ENCODE measurements at regions not wholly inside any gene's neighbourhood (a gene's known extent, or its start where the extent isn't known, plus 50 kb on each side); places are given as distances from the start of the nearest gene placed in this dataset.
"Not testable (repeated sequence)": the region's sequence is repeated elsewhere in the genome, so short reads cannot be mapped to it uniquely, and the experiment has no call there.

GRCh38 chr1:214769666-214770065 lies 166.7 kb downstream of the CENPF start:
- not testable (repeated sequence) for DNase-seq (ENCODE audit: low spot score); H3K4me3 Mint-ChIP-seq; H3K4me1 Mint-ChIP-seq (ENCODE audit: low read depth in 2 of 2); H3K27ac Mint-ChIP-seq; H3K36me3 Mint-ChIP-seq; ATAC-seq; H3K27me3 Mint-ChIP-seq; H3K9me3 Mint-ChIP-seq

GRCh38 chr1:214777364-214777763 lies 174.4 kb downstream of the CENPF start:
- Mint-ChIP-seq H3K4me1 (ENCODE audit: low read depth in 2 of 2) (no peaks in the 10 kb centered on the region), H3K9me3 (peaks cover 3% of the 10 kb centered on the region), H3K36me3 (no peaks in the 10 kb centered on the region), H3K27ac (no peak overlapping the region), H3K4me3 (no peak overlapping the region), H3K27me3 (no peaks in the 10 kb centered on the region)
- ATAC-seq (no peak), DNase-seq (ENCODE audit: low spot score) (no peak)

- ATAC-seq = no peak
- no peaks in the 10 kb centered on the region for H3K36me3 Mint-ChIP-seq
- DNase-seq (ENCODE audit: low spot score) = no peak
- no peak overlapping the region for H3K27ac Mint-ChIP-seq
- H3K27me3 Mint-ChIP-seq = no peaks in the 10 kb centered on the region
- peaks cover 7% of the 10 kb centered on the region for H3K9me3 Mint-ChIP-seq
- no peak overlapping the region for H3K4me3 Mint-ChIP-seq
- H3K4me1 Mint-ChIP-seq (ENCODE audit: low read depth in 2 of 2) = no peaks in the 10 kb centered on the region
Measured at GRCh38 chr1:214791961-214792360, 189.0 kb downstream of the CENPF start.

DNA sequence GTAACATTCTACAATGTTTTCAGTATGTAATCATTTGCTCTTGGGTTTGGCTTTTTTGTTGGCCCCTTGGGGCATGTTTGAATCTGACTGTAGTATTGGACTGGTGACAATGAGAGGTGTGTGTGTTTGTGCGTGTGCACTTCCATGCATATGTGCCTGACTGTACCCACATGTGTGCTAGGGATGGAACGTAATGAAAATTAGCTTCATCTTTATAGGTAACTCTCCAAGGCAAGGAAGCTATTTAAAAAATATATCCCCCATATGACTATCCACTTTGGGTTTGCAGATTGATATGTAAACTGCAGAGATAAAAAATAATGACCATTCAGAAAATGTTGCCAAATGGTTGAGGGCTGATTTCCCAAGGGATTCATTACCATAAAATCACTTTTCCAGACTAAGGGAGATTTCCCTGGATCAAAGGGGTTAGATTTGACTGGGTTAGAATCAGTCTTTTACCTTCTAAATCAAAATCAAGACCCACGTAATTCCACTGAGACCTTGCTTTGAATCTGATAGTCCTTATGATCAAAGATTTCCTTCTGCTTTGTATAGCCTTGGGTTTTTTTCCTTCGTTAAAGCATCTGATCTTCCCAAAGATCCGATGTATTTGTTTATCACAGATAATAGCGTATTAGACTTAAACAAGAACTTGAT lies 189.7 kb downstream of the CENPF start:
- peaks cover 7% of the 10 kb centered on the region for H3K9me3 Mint-ChIP-seq
- no peaks in the 10 kb centered on the region for H3K36me3 Mint-ChIP-seq
- ATAC-seq (no peak), DNase-seq (ENCODE audit: low spot score) (no peak)
- H3K27me3 Mint-ChIP-seq = no peaks in the 10 kb centered on the region
- H3K4me1 Mint-ChIP-seq (ENCODE audit: low read depth in 2 of 2) = no peaks in the 10 kb centered on the region
- H3K27ac Mint-ChIP-seq = no peak overlapping the region
- H3K4me3 Mint-ChIP-seq = no peak overlapping the region

- no peaks in the 10 kb centered on the region for H3K27me3 Mint-ChIP-seq
Measured at GRCh38 chr1:214793708-214794107, 190.7 kb downstream of the CENPF start.

DNA sequence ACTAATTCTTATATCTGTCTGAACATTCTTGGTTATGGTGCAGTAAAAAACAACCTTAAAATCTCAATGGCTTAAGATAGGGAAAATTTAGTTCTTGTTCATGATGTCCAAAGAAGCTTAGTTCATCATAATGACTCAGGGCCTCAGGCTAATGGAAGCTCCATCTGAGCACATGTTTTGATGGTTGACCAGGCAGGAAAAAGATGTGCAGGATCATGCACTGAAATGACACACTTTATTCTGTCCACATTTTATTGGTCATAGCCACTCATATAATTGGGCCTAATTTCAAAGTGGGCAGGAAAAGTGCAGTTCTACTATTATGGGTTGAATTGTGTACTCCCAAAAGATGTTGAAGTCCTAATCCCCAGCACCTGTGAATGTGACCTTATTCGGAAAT lies 198.2 kb downstream of the CENPF start:
- Mint-ChIP-seq H3K4me1 (ENCODE audit: low read depth in 2 of 2) (no peaks in the 10 kb centered on the region), H3K36me3 (peaks cover 6% of the 10 kb centered on the region), H3K27me3 (no peaks in the 10 kb centered on the region), H3K9me3 (peaks cover 21% of the 10 kb centered on the region), H3K27ac (no peak overlapping the region), H3K4me3 (no peak overlapping the region)
- DNase-seq (ENCODE audit: low spot score) = no peak
- no peak for ATAC-seq

More at GRCh38 chr1:214793708-214794107, 190.7 kb downstream of the CENPF start:
- ATAC-seq (no peak), DNase-seq (ENCODE audit: low spot score) (no peak)
- H3K36me3 Mint-ChIP-seq = no peaks in the 10 kb centered on the region
- H3K27ac Mint-ChIP-seq = no peak overlapping the region
- H3K4me1 Mint-ChIP-seq (ENCODE audit: low read depth in 2 of 2) = no peaks in the 10 kb centered on the region
- H3K4me3 Mint-ChIP-seq = no peak overlapping the region
- H3K9me3 Mint-ChIP-seq = peaks cover 4% of the 10 kb centered on the region

- H3K4me1 Mint-ChIP-seq (ENCODE audit: low read depth in 2 of 2) = no peaks in the 10 kb centered on the region
- H3K27ac Mint-ChIP-seq = no peak overlapping the region
- DNase-seq (ENCODE audit: low spot score) (no peak), ATAC-seq (no peak)
- no peaks in the 10 kb centered on the region for H3K27me3 Mint-ChIP-seq
- H3K36me3 Mint-ChIP-seq = no peaks in the 10 kb centered on the region
- H3K4me3 Mint-ChIP-seq = no peak overlapping the region
- H3K9me3 Mint-ChIP-seq = peaks cover 12% of the 10 kb centered on the region
Measured at GRCh38 chr1:214808845-214809460, 206.0 kb downstream of the CENPF start.

DNA sequence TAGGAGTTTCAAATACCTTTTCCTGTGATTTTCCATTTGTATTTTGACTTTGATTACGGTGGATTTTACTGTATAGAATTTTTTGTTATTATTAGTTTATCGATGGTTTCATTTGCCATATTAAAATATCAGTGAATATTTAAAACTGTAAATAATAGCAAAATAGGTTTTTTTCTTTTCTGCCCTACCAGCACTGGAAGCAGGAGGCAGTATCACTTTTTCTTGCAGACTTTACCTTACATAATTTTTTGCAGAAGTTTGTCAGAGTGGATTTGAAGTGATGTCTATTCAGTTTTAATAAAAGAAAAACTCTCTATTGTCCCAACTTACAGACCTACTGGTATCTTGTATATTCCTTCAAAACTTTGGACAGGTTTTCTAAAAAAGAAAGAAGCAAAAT lies 213.6 kb downstream of the CENPF start:
- no peak for DNase-seq (ENCODE audit: low spot score)
- no peak for ATAC-seq
- no peaks in the 10 kb centered on the region for H3K27me3 Mint-ChIP-seq
- no peak overlapping the region for H3K4me3 Mint-ChIP-seq
- no peaks in the 10 kb centered on the region for H3K36me3 Mint-ChIP-seq
- H3K27ac Mint-ChIP-seq = no peak overlapping the region
- H3K9me3 Mint-ChIP-seq = peaks cover 21% of the 10 kb centered on the region
- no peaks in the 10 kb centered on the region for H3K4me1 Mint-ChIP-seq (ENCODE audit: low read depth in 2 of 2)

DNA sequence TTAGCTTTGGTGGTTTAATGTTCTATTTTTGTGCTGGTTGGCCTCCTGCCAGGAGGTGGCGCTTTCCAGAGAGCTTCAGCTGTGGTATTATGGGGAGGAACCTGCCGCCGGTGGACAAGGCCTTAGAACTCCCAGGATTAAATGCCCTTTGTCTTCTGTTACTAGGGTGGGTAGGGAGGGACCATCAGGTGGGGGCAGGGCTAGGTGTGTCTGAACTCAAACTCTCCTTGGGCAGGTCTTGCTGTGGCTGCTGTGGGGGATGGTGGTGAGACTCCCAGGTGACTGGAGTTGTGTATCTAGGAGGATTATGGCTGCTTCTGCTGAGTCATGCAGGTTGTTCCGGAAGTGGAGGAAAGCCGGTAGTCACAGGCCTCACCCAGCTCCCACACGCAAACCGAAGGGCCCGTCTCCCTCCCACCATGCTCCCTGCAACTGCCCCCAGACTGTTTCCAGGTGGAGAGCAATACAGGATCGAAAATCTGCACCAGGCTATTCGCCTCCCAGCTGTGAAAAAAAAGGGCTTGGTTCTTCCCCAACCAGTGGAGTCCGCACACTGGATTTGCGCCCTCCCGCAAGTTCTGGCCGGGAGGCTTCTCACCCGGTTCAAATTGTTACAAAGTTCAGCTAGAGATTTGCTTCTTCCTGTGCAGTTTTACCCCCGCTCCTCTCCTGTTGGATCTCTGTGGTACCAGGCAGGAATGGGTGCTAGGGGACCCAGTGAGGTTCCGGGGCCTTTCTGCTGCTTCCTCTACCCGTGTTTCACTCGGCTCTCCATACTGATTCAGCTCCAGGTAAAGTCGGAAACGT lies 220.5 kb downstream of the CENPF start:
- no peak overlapping the region for H3K4me3 Mint-ChIP-seq
- no peaks in the 10 kb centered on the region for H3K36me3 Mint-ChIP-seq
- H3K9me3 Mint-ChIP-seq = peaks cover 20% of the 10 kb centered on the region
- no peak for ATAC-seq
- H3K27me3 Mint-ChIP-seq = no peaks in the 10 kb centered on the region
- DNase-seq (ENCODE audit: low spot score) = no peak
- no peaks in the 10 kb centered on the region for H3K4me1 Mint-ChIP-seq (ENCODE audit: low read depth in 2 of 2)
- H3K27ac Mint-ChIP-seq = no peak overlapping the region

DNA sequence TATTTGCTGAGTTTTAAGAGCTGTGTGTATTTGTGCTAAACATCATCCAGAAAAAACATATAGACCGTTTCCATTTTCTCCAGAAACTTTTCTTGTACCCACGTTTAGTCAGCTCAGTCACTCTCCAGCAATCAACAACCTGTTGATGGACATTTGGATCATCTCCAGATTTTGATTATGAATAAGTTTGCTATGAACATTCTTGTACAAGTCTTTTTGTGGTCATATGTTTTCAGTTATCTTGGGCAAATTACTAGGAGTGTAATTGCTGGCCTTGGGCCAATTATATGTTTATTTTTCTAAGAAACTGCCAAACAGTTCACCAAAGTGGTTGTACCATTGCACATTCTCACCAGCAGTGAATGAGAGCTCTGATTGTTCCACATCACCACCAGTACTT lies 221.8 kb downstream of the CENPF start:
- H3K27me3 Mint-ChIP-seq = no peaks in the 10 kb centered on the region
- peaks cover 17% of the 10 kb centered on the region for H3K9me3 Mint-ChIP-seq
- DNase-seq (ENCODE audit: low spot score) (no peak), ATAC-seq (no peak)
- H3K4me1 Mint-ChIP-seq (ENCODE audit: low read depth in 2 of 2) = no peaks in the 10 kb centered on the region
- H3K4me3 Mint-ChIP-seq = no peak overlapping the region
- H3K36me3 Mint-ChIP-seq = no peaks in the 10 kb centered on the region
- no peak overlapping the region for H3K27ac Mint-ChIP-seq

DNA sequence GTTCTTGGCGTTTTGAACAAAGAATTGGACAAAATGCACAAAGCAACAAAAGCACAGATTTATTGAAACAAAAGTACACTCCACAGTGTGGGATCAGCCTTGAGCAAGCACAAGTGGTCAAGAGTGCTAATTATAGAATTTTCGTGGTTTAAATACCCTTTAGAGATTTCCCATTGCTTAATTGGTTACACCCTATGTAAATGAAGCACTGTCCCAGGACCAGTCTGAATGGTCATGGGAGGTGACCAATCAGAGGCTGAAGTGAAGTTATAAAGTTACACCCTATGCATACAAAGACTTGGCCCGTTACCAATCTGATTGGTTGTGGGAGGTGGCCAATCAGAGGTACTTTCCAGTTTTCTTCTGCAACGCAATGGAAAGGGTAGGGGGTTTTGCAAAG lies 223.6 kb downstream of the CENPF start:
- H3K27ac Mint-ChIP-seq = no peak overlapping the region
- no peaks in the 10 kb centered on the region for H3K4me1 Mint-ChIP-seq (ENCODE audit: low read depth in 2 of 2)
- DNase-seq (ENCODE audit: low spot score) = no peak
- H3K4me3 Mint-ChIP-seq = no peak overlapping the region
- H3K9me3 Mint-ChIP-seq = peaks cover 10% of the 10 kb centered on the region
- no peaks in the 10 kb centered on the region for H3K27me3 Mint-ChIP-seq
- no peaks in the 10 kb centered on the region for H3K36me3 Mint-ChIP-seq
- no peak for ATAC-seq

- peaks cover 4% of the 10 kb centered on the region for H3K9me3 Mint-ChIP-seq
- H3K4me1 Mint-ChIP-seq (ENCODE audit: low read depth in 2 of 2) = no peaks in the 10 kb centered on the region
- no peak overlapping the region for H3K27ac Mint-ChIP-seq
- DNase-seq (ENCODE audit: low spot score) (no peak), ATAC-seq (no peak)
- H3K4me3 Mint-ChIP-seq = no peak overlapping the region
- H3K27me3 Mint-ChIP-seq = no peaks in the 10 kb centered on the region
- H3K36me3 Mint-ChIP-seq = no peaks in the 10 kb centered on the region
Measured at GRCh38 chr1:214827883-214828282, 224.9 kb downstream of the CENPF start.

- DNase-seq (ENCODE audit: low spot score) = no peak
- Mint-ChIP-seq H3K27me3 (no peaks in the 10 kb centered on the region), H3K27ac (no peak overlapping the region), H3K4me1 (ENCODE audit: low read depth in 2 of 2) (no peaks in the 10 kb centered on the region), H3K36me3 (no peaks in the 10 kb centered on the region), H3K9me3 (peaks cover 10% of the 10 kb centered on the region), H3K4me3 (no peak overlapping the region)
- ATAC-seq = no peak
Measured at GRCh38 chr1:214830941-214831340, 227.9 kb downstream of the CENPF start.

- no peaks in the 10 kb centered on the region for H3K27me3 Mint-ChIP-seq
- no peaks in the 10 kb centered on the region for H3K36me3 Mint-ChIP-seq
- no peaks in the 10 kb centered on the region for H3K4me1 Mint-ChIP-seq (ENCODE audit: low read depth in 2 of 2)
- H3K4me3 Mint-ChIP-seq = no peak overlapping the region
- DNase-seq (ENCODE audit: low spot score) = no peak
- no peak overlapping the region for H3K27ac Mint-ChIP-seq
- peaks cover 12% of the 10 kb centered on the region for H3K9me3 Mint-ChIP-seq
- ATAC-seq = no peak
Measured at GRCh38 chr1:214831956-214832355, 229.0 kb downstream of the CENPF start.
